Loucy (cell line): ENCODE measurements at regions not wholly inside any gene's neighbourhood (a gene's known extent, or its start where the extent isn't known, plus 50 kb on each side); places are given as distances from the start of the nearest gene placed in this dataset.

Experiments used
- EZH2phosphoT487 ChIP-seq: fragments of 200-600 bp; IDR thresholded peaks from 2 replicates; pipeline ENCODE4 v1.6.1; 2018; ENCODE audit warnings: antibody characterized with exemption, mild to moderate bottlenecking, moderate library complexity, borderline replicate concordance
- TF ChIP-seq, protein P1 (sequence below): fragments of 200-600 bp; sonication (generic); conservative IDR thresholded peaks from 2 replicates; pipeline ENCODE4 v1.5.1; 2014; ENCODE audit warnings: mild to moderate bottlenecking, antibody characterized with exemption, low read length

DNA sequence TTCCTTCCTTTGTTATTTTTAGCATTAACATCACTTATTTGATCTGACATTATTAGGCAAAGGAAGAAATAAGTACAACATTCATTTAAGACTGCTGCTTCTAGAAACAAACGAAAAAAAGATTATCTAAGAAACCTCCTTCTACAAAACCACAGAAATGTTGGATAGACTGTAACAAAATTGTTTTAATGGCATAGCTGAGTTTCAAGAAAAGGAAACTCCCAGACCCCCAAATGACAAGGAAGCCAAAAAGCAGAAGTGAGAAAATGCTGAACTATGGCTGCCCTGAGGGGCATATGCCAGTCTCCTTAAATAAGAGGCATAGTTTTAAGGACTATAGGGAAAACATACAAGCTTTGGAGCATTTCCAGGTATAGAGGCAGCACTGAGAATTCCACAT, 1431.6 kb upstream of the TENM3 start:
- no peak for TF ChIP-seq EZH2phosphoT487
- TF ChIP-seq, protein P1, sequence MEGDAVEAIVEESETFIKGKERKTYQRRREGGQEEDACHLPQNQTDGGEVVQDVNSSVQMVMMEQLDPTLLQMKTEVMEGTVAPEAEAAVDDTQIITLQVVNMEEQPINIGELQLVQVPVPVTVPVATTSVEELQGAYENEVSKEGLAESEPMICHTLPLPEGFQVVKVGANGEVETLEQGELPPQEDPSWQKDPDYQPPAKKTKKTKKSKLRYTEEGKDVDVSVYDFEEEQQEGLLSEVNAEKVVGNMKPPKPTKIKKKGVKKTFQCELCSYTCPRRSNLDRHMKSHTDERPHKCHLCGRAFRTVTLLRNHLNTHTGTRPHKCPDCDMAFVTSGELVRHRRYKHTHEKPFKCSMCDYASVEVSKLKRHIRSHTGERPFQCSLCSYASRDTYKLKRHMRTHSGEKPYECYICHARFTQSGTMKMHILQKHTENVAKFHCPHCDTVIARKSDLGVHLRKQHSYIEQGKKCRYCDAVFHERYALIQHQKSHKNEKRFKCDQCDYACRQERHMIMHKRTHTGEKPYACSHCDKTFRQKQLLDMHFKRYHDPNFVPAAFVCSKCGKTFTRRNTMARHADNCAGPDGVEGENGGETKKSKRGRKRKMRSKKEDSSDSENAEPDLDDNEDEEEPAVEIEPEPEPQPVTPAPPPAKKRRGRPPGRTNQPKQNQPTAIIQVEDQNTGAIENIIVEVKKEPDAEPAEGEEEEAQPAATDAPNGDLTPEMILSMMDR, result no peak
